CD8-positive, alpha-beta memory T cell (primary cell): ENCODE measurements at regions not wholly inside any gene's neighbourhood (a gene's known extent, or its start where the extent isn't known, plus 50 kb on each side); places are given as distances from the start of the nearest gene placed in this dataset.
A peak's percentile ranks its signal among the peaks of the same experiment; 100 is the strongest.

Experiments
- CTCF ChIA-PET: fragments of 350-600 bp; sonication (Branson Sonifier 250); formaldehyde crosslinking; loops from one replicate; lab custom pipeline; 2021; ENCODE audit warnings: antibody characterized with exemption; lab: Charles Lee
- POLR2A ChIA-PET: fragments of 350-600 bp; sonication (Branson Sonifier 250); formaldehyde crosslinking; loops from one replicate; lab custom pipeline; 2021; ENCODE audit warnings: antibody characterized with exemption; lab: Charles Lee
- DNase-seq, 5 donors: peaks; one replicate each; pipeline versions ENCODE4 v3.0.0 to v3.0.0-alpha.2; 2020 to 2022; ENCODE audit warnings: mixed read lengths in 1 of 5
- H3K27ac ChIP-seq: one replicate; pipeline ENCODE4 v1.7.0; 2013; ENCODE audit warnings: low read depth, mild to moderate bottlenecking, low read length, moderate library complexity
- H3K27me3 ChIP-seq: 2 replicates; pipeline ENCODE4 v1.7.0; 2013; ENCODE audit warnings: low read length, mild to moderate bottlenecking; ENCODE audit not compliant: insufficient read depth, poor library complexity, severe bottlenecking
- H3K36me3 ChIP-seq: 2 replicates; pipeline ENCODE4 v1.7.0; 2013; ENCODE audit warnings: mild to moderate bottlenecking, low read length, moderate library complexity; ENCODE audit not compliant: insufficient read depth
- H3K4me1 ChIP-seq: 2 replicates; pipeline ENCODE4 v1.7.0; 2013; ENCODE audit warnings: mild to moderate bottlenecking, low read length, moderate library complexity; ENCODE audit not compliant: insufficient read depth
- H3K4me3 ChIP-seq: 2 replicates; pipeline ENCODE4 v1.7.0; 2013; ENCODE audit warnings: mild to moderate bottlenecking, low read length
- H3K9me3 ChIP-seq: 2 replicates; pipeline ENCODE4 v1.7.0; 2013; ENCODE audit warnings: mild to moderate bottlenecking, low read length
- H3K27ac Mint-ChIP-seq, 8 donors: one replicate each; pipeline ENCODE4 v1.8.0; 2020 to 2021; ENCODE audit warnings: mixed read lengths in 8 of 8, mild to moderate bottlenecking in 6 of 8, inconsistent platforms in 3 of 8, moderate library complexity in 3 of 8
- H3K27me3 Mint-ChIP-seq, 2 donors: one replicate each; pipeline ENCODE4 v1.8.0; 2020 to 2021; ENCODE audit warnings: mixed read lengths in 2 of 2, mild to moderate bottlenecking in 1 of 2, moderate library complexity in 1 of 2
- H3K36me3 Mint-ChIP-seq, 3 donors: one replicate each; pipeline ENCODE4 v1.8.0; 2020 to 2021; ENCODE audit warnings: mixed read lengths in 3 of 3, inconsistent platforms in 1 of 3, mild to moderate bottlenecking in 1 of 3
- H3K4me1 Mint-ChIP-seq, 3 donors: one replicate each; pipeline ENCODE4 v1.8.0; 2020 to 2021; ENCODE audit warnings: mixed read lengths in 3 of 3, inconsistent platforms in 1 of 3, mild to moderate bottlenecking in 1 of 3
- H3K4me3 Mint-ChIP-seq, 7 donors: one replicate each; pipeline ENCODE4 v1.8.0; 2020 to 2021; ENCODE audit warnings: mixed read lengths in 7 of 7, mild to moderate bottlenecking in 6 of 7, moderate library complexity in 4 of 7, inconsistent platforms in 2 of 7
- H3K9me3 Mint-ChIP-seq, 5 donors: one replicate each; pipeline ENCODE4 v1.8.0; 2020 to 2022; ENCODE audit warnings: mixed read lengths in 5 of 5, mild to moderate bottlenecking in 3 of 5, moderate library complexity in 2 of 5, inconsistent platforms in 1 of 5

- Histone ChIP-seq H3K4me3 (no peak overlapping the region), H3K4me1 (no peaks in the 10 kb centered on the region), H3K36me3 (no peaks in the 10 kb centered on the region), H3K9me3 (no peaks in the 10 kb centered on the region), H3K27ac (no peak overlapping the region), H3K27me3 (no peaks in the 10 kb centered on the region)
- Mint-ChIP-seq H3K36me3 (peaks cover 3 to 4% (median 3%) of the 10 kb centered on the region in 3 donors), H3K4me1 (peaks cover 51 to 78% (median 60%) of the 10 kb centered on the region in 3 donors), H3K9me3 (no peaks in the 10 kb centered on the region), H3K27me3 (peaks cover 0 to 1% of the 10 kb centered on the region in 2 donors), H3K4me3 (peak overlapping the region in 1 of 7 donors; percentile 20), H3K27ac (peak overlapping the region in 7 of 8 donors; percentile 49 to 93 (median 67))
- no peak for DNase-seq
- CTCF ChIA-PET = interaction anchor here (1.0 kb wide), 1 partner anchor 19 kb away, joined by 4 read pairs; no protein-coding TSS in a partner anchor
- POLR2A ChIA-PET = no interaction called here
Measured at GRCh38 chr6:143594647-143595046, 83.1 kb upstream of the PHACTR2 start.

- H3K4me1 Mint-ChIP-seq = peaks cover 35 to 63% (median 42%) of the 10 kb centered on the region in 3 donors
- H3K36me3 Mint-ChIP-seq = peaks cover 0 to 7% (median 7%) of the 10 kb centered on the region in 3 donors
- H3K9me3 Mint-ChIP-seq = no peaks in the 10 kb centered on the region
- no peak overlapping the region for H3K4me3 Mint-ChIP-seq
- no peak overlapping the region for H3K27ac ChIP-seq
- peak overlapping the region in 2 of 8 donors; percentile 51 to 64 for H3K27ac Mint-ChIP-seq
- no peaks in the 10 kb centered on the region for H3K27me3 ChIP-seq
- ChIA-PET CTCF (interaction anchor here (0.7 kb wide), 1 partner anchor 29 kb away, joined by 3 read pairs; no protein-coding TSS in a partner anchor), POLR2A (interaction anchor here (0.5 kb wide), 1 partner anchor 309 kb away, joined by 8 read pairs; no protein-coding TSS in a partner anchor)
- no peaks in the 10 kb centered on the region for H3K36me3 ChIP-seq
- no peak overlapping the region for H3K4me3 ChIP-seq
- no peaks in the 10 kb centered on the region for H3K9me3 ChIP-seq
- H3K4me1 ChIP-seq = no peaks in the 10 kb centered on the region
- no peak for DNase-seq
- H3K27me3 Mint-ChIP-seq = no peaks in the 10 kb centered on the region
Measured at GRCh38 chr6:143592335-143592734, 80.8 kb upstream of the FUCA2 start.

- no peaks in the 10 kb centered on the region for H3K4me1 ChIP-seq
- CTCF ChIA-PET = interaction anchor here (1.5 kb wide), 1 partner anchor 8 kb away, joined by 3 read pairs; no protein-coding TSS in a partner anchor
- H3K27ac ChIP-seq = no peak overlapping the region
- Mint-ChIP-seq H3K4me1 (peaks cover 30 to 64% (median 36%) of the 10 kb centered on the region in 3 donors), H3K27me3 (no peaks in the 10 kb centered on the region), H3K9me3 (no peaks in the 10 kb centered on the region), H3K27ac (peak overlapping the region in 4 of 8 donors; percentile 29 to 69 (median 45)), H3K4me3 (no peak overlapping the region), H3K36me3 (peaks cover 0 to 7% (median 7%) of the 10 kb centered on the region in 3 donors)
- POLR2A ChIA-PET = no interaction called here
- no peak overlapping the region for H3K4me3 ChIP-seq
- no peaks in the 10 kb centered on the region for H3K36me3 ChIP-seq
- no peaks in the 10 kb centered on the region for H3K9me3 ChIP-seq
- no peak for DNase-seq
- H3K27me3 ChIP-seq = no peaks in the 10 kb centered on the region
Measured at GRCh38 chr6:143591441-143591840, 79.9 kb upstream of the FUCA2 start.

- no peaks in the 10 kb centered on the region for H3K9me3 Mint-ChIP-seq
- peak overlapping the region in 2 of 8 donors; percentile 12 to 21 for H3K27ac Mint-ChIP-seq
- no peak overlapping the region for H3K4me3 ChIP-seq
- no peak for DNase-seq
- peak overlapping the region in 1 of 7 donors; percentile 6 for H3K4me3 Mint-ChIP-seq
- no peaks in the 10 kb centered on the region for H3K9me3 ChIP-seq
- H3K27me3 ChIP-seq = no peaks in the 10 kb centered on the region
- POLR2A ChIA-PET = no interaction called here
- peaks cover 0 to 7% (median 7%) of the 10 kb centered on the region in 3 donors for H3K36me3 Mint-ChIP-seq
- CTCF ChIA-PET = no interaction called here
- no peaks in the 10 kb centered on the region for H3K36me3 ChIP-seq
- no peaks in the 10 kb centered on the region for H3K4me1 ChIP-seq
- H3K4me1 Mint-ChIP-seq = peaks cover 23 to 67% (median 39%) of the 10 kb centered on the region in 3 donors
- no peaks in the 10 kb centered on the region for H3K27me3 Mint-ChIP-seq
- no peak overlapping the region for H3K27ac ChIP-seq
Measured at GRCh38 chr6:143589162-143589561, 77.6 kb upstream of the FUCA2 start.

- peaks cover 0 to 7% (median 7%) of the 10 kb centered on the region in 3 donors for H3K36me3 Mint-ChIP-seq
- no peaks in the 10 kb centered on the region for H3K36me3 ChIP-seq
- no peaks in the 10 kb centered on the region for H3K27me3 ChIP-seq
- peaks cover 20 to 57% (median 44%) of the 10 kb centered on the region in 3 donors for H3K4me1 Mint-ChIP-seq
- ChIA-PET POLR2A (no interaction called here), CTCF (no interaction called here)
- H3K4me3 Mint-ChIP-seq = no peak overlapping the region
- H3K4me1 ChIP-seq = no peaks in the 10 kb centered on the region
- no peak overlapping the region for H3K4me3 ChIP-seq
- no peak overlapping the region for H3K27ac ChIP-seq
- H3K27me3 Mint-ChIP-seq = no peaks in the 10 kb centered on the region
- no peaks in the 10 kb centered on the region for H3K9me3 Mint-ChIP-seq
- no peaks in the 10 kb centered on the region for H3K9me3 ChIP-seq
- DNase-seq = no peak
- H3K27ac Mint-ChIP-seq = peak overlapping the region in 1 of 8 donors; percentile 26
Measured at GRCh38 chr6:143586557-143586956, 75.0 kb upstream of the FUCA2 start.

- no peak overlapping the region for H3K27ac ChIP-seq
- no peak overlapping the region for H3K4me3 ChIP-seq
- no peak for DNase-seq
- peaks cover 25 to 62% (median 47%) of the 10 kb centered on the region in 3 donors for H3K4me1 Mint-ChIP-seq
- no peaks in the 10 kb centered on the region for H3K27me3 ChIP-seq
- H3K27me3 Mint-ChIP-seq = no peaks in the 10 kb centered on the region
- H3K9me3 ChIP-seq = no peaks in the 10 kb centered on the region
- ChIA-PET CTCF (no interaction called here), POLR2A (no interaction called here)
- peaks cover 0 to 5% (median 5%) of the 10 kb centered on the region in 3 donors for H3K36me3 Mint-ChIP-seq
- H3K9me3 Mint-ChIP-seq = no peaks in the 10 kb centered on the region
- no peaks in the 10 kb centered on the region for H3K36me3 ChIP-seq
- H3K27ac Mint-ChIP-seq = peak overlapping the region in 3 of 8 donors; percentile 10 to 78 (median 64)
- H3K4me3 Mint-ChIP-seq = no peak overlapping the region
- no peaks in the 10 kb centered on the region for H3K4me1 ChIP-seq
Measured at GRCh38 chr6:143585716-143586115, 74.2 kb upstream of the FUCA2 start.

GRCh38 chr6:143585241-143585640 lies 73.7 kb upstream of the FUCA2 start:
- H3K4me3 ChIP-seq = no peak overlapping the region
- ChIA-PET POLR2A (interaction anchor here (0.5 kb wide), 1 partner anchor 97 kb away, joined by 3 read pairs; no protein-coding TSS in a partner anchor), CTCF (no interaction called here)
- Mint-ChIP-seq H3K27ac (peak overlapping the region in 3 of 8 donors; percentile 4 to 90 (median 64)), H3K4me1 (peaks cover 26 to 62% (median 46%) of the 10 kb centered on the region in 3 donors), H3K9me3 (no peaks in the 10 kb centered on the region), H3K27me3 (no peaks in the 10 kb centered on the region), H3K4me3 (no peak overlapping the region), H3K36me3 (peaks cover 0 to 4% (median 3%) of the 10 kb centered on the region in 3 donors)
- no peak overlapping the region for H3K27ac ChIP-seq
- H3K9me3 ChIP-seq = no peaks in the 10 kb centered on the region
- H3K36me3 ChIP-seq = no peaks in the 10 kb centered on the region
- DNase-seq = no peak
- no peaks in the 10 kb centered on the region for H3K4me1 ChIP-seq
- no peaks in the 10 kb centered on the region for H3K27me3 ChIP-seq

- ChIA-PET CTCF (no interaction called here), POLR2A (no interaction called here)
- H3K4me1 ChIP-seq = no peaks in the 10 kb centered on the region
- H3K36me3 Mint-ChIP-seq = peaks cover 0 to 5% (median 3%) of the 10 kb centered on the region in 3 donors
- peaks cover 29 to 61% (median 48%) of the 10 kb centered on the region in 3 donors for H3K4me1 Mint-ChIP-seq
- H3K27me3 ChIP-seq = no peaks in the 10 kb centered on the region
- H3K4me3 ChIP-seq = no peak overlapping the region
- no peaks in the 10 kb centered on the region for H3K9me3 ChIP-seq
- no peak overlapping the region for H3K27ac ChIP-seq
- peak overlapping the region in 4 of 8 donors; percentile 33 to 90 (median 60) for H3K27ac Mint-ChIP-seq
- no peaks in the 10 kb centered on the region for H3K27me3 Mint-ChIP-seq
- DNase-seq = no peak
- no peaks in the 10 kb centered on the region for H3K36me3 ChIP-seq
- no peak overlapping the region for H3K4me3 Mint-ChIP-seq
- H3K9me3 Mint-ChIP-seq = no peaks in the 10 kb centered on the region
Measured at GRCh38 chr6:143583542-143584327, 72.2 kb upstream of the FUCA2 start.
